Ammon's horn (tissue), 1 donor: ENCODE measurements at regions not wholly inside any gene's neighbourhood (a gene's known extent, or its start where the extent isn't known, plus 50 kb on each side); places are given as distances from the start of the nearest gene placed in this dataset.
"Not testable (repeated sequence)": the region's sequence is repeated elsewhere in the genome, so short reads cannot be mapped to it uniquely, and the experiment has no call there.

Experiments
- DNase-seq: peaks from one replicate; pipeline ENCODE4 v3.0.0-alpha.2; 2016; ENCODE audit warnings: low spot score

DNA sequence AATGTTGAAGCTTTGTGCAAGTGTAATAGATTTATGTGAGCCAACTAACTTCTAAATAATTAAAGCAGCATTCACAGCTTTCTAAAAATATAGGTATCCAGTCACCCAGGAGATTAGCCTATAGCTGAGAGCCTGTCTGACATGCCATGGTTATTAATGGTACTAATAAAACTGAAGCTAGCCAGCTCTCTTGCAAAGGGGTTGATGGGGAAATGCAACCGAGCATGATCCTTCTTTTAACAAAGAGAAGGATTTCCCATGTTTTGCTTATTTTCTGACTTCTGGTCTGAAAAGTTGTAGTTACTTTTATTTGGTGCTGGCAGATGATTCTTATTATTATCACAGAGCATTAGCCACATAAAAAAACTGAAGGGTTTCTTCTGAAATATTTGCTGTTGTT lies 488.7 kb upstream of the CYLC2 start:
- DNase-seq: no peak

DNA sequence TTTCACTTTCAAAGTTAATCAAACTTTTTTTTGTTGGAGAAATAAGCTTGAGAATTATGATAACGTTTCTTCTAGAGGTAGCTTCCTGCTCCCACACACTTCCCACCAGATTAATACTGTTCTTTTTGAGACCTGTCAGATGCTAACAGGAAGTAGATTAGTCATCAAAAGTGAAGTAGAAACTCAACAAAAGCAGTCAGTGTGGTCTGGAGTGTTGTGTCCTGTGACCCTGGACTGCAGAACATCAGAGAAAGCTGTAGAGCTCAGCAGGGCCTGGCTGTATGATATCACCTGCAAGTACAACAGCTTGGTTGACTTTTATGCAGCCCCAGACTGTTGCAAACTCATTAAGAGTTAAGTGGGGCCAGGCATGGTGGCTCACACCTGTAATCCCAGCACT lies 495.7 kb upstream of the CYLC2 start:
- DNase-seq: no peak

DNA sequence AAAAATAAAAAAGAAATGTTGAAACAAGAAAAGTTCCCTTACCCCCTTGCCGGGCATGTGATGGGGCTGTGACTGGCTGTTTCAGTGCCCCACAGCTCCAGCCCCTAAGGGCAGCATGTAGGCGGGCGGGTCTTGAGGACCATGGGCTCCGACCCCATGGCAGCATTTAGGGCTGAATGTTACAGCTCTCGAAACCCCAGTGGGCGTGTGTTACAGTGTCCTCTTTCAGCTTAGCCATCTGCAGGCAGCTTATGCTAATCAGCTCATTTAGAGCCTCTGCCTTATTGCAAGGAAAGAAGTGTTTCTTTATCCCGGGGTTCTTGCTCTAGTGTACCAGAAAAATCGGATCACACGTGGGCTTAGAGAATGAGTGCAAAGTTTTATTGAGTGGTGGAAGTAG lies 497.4 kb upstream of the CYLC2 start:
- DNase-seq: no peak

DNA sequence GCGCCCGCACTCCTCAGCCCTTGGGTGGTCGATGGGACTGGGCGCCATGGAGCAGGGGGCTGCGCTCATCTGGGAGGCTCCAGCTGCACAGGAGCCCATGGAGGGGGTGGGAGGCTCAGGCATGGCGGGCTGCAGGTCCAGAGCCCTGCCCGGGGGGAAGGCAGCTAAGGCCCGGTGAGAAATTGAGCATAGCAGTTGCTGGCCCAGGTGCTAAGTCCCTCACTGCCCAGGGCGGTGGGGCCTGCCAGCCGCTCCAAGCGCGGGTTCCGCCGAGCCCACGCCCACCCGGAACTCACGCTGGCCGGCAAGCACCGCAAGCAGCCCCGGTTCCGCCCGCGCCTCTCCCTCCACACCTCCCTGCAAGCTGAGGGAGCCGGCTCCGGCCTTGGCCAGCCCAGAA lies 508.2 kb upstream of the CYLC2 start:
- DNase-seq: not testable (repeated sequence)

DNA sequence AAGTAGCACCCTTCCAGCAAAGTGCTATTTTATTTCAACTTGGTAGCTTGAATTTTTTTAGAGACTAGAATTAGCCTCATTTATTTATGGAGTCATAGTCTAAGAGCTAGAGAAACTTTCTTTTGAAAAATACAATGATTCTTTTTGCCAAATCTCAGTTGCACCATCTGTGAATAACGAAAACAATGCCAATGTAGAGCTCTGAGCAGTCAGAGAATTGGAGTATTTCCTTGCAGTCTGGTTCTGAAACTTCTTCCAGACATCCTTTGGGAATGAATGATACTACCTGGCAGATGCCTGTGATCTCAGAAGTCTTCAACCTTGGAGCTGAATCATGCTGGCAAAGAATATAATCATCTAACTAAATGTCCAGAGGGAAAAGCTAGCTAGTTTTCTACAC lies 511.5 kb upstream of the CYLC2 start:
- no peak for DNase-seq

DNA sequence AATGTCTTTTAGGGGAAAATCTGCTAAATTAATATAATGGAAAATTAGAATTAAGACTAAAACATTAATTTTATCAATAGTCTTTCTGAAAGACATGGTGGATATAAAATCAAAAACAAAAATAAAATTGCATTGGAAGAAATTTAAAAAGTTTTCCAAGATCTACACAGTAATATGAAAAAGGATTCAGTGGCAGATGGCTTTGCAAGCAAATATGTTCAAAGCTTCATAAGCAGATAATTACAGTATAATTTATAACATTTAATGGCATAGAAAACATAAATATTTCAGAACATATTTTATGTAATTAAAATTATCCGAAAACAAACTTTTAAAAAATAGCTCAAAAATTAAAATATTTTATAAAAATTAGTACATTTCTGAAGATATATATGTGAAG lies 512.4 kb upstream of the CYLC2 start:
- DNase-seq: no peak

DNA sequence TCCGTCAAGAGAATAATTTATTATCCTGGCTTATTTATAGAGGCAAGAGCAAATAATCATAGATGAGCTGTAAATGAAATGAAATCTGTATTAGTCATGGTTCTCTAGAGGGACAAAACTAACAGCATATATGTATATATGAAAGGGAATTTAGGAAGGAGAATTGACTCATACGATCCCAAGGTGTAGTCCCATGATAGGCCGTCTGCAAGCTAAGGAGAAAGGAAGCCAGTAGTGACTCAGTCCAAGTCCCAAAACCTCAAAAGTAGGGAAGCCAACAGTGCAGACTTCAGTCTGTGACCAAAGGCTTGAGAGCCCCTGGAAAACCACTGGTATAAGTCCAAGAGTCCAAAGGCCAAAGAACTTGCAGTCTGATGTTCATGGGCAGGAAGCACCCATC lies 515.9 kb upstream of the CYLC2 start:
- no peak for DNase-seq

DNA sequence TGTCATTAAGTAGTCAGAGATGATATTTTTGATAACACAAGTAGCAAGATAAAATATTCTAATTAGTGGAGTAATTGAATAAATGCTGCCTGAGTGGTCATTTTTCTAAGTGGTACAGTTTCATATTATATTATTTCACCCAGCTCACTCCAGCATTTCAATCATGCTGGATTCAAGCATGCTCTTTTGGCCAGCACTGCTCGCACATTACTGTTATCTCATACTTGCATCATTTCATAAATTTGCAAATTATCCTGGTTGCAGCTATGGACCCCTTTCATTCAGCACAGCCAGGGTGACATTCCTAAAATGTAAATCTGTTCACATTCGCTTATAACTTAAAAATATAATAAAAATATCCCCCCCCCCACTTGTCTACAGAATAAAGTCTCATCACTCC lies 520.8 kb upstream of the CYLC2 start:
- no peak for DNase-seq

DNA sequence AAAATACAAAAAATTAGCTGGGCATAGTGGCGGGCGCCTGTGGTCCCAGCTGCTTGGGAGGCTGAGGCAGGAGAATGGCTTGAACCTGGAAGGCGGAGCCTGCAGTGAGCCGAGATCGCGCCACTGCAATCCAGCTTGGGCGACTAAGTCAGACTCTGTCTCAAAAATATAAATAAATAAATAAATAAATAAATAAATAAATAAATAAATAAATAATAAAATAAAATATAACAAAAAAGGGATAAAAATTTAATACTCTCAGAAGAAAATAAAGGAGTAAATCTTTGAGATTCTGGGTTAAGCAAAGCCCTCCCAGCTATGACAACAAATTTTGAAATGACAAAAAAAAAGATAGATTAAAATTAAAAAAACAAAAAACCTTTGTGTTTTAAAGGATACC lies 525.7 kb upstream of the CYLC2 start:
- DNase-seq: not testable (repeated sequence)

DNA sequence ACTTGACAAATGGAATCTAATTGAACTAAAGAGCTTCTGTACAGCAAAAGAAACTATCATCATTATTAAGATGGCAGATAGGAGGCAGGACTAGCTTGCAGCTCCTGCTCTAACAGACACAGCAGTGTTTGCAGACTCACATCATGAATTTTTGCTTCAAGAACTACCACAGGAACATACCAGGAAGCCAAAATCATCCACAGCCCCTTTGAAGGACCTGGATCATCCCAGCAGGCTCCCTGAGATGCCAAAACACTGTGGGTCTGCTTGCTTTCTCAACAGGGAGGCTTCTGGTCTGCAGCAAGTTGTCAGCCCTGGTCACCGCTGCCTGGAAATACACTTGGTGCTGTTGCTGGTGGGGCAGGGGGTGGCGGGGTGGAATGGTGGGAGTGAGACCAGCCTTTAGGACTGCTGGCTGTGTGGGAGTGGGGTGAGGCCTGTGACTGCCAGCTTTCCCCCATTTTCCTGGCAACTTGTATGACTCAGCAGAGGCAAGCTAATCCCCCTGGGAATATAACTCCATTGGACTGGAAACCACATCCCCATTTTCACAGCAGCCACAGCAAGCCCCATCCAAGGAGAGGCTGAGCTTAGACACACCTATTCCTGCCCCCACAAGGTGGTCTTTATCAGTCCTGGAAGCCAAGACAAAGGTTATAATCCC lies 533.8 kb upstream of the CYLC2 start:
- DNase-seq: no peak

DNA sequence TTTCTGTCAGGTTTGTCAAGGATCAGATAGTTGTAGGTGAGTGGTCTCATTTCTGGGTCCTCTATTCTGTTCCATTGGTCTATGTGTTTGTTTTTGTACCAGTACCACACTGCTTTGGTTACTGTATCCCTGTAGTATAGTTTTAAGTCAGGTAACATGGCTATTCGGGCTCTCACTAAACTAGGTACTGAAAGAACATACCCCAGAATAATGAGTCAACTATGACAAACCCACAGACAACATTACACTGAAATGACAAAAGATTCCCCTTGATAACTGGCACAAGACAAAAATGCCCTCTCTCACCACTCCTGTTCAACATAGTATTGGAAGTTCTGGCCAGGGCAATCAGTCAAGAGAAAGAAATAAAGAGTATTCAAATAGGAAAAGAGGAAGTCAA lies 535.3 kb upstream of the CYLC2 start:
- DNase-seq: no peak

DNA sequence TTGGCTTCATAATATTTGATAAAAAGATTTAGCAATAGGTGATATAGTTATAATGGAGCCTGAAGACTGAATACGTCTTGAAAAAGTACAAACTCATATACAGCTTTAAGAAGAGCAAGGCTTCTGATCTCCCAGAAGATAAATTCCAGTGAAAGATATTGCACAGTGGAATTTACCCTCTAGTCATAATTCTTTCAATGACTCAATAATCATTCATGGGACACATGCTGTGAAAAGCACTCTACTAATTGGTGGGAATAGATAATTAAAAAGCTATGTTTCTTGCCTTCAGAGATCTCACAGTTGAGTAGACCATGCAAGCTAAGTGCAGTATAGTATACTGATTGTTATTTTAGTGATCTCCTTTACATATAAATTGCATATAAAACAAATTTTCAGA lies 538.6 kb upstream of the CYLC2 start:
- no peak for DNase-seq

DNA sequence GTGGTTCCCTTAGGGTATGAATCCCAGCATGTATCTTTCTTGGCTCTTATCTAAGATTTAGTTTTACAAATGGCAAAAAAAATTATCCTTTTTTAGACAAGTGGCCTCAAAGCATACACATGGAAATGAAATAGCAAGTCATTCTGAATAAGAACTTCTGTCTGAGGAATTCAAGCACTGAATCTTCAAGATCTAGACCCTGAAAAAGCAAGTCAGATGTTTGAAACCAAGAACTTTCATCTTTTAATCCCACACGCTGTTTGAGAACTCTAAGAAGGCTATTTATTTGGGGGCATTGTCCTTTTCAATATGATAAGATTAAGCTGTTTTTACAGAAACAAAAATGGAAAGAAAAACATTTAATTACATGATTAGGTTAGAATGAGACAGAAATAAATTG lies 549.2 kb upstream of the CYLC2 start:
- no peak for DNase-seq

DNA sequence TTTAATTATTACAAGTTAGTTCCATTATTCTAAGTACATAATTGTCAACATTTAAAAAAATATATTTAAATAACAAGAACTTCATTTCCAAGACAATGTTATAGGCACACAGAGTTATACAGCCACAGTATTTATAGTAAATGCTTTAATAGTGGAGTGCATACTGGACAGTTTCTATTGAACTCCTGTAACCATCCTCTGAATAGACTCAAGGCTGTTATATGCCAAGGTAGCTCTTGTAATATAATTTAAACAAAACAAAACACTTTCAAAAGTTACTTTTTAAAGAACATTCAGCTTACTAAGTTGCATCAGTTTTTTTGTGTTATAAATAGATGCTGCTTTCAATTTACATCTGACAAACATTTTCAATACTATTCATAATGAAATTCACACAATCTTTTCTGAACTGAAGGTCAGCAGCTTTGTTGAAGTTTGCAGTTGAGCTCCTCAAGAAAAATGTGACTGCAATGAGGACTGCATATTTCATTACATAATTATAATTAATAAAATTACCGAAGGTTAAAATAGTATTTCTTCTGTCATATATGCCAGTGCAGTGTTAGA lies 549.9 kb upstream of the CYLC2 start:
- DNase-seq: no peak

DNA sequence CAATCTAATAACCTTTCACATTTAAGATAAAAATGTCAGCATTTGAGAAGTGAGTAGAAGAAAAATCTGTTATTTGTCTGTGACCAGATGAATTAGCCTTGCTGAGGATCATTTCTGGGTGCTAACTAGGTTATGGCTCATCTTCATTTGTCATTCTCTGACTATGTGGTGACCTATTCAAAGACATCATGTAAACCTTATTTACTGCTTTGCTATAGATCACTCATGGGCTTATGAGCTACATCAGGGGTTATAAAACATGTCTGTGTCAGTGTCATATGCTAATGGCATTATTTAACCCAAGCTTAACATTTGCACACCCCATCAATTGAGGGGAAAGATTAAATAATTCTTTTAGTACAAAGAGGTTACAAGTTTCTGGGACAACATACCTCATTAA lies 555.5 kb upstream of the CYLC2 start:
- DNase-seq: no peak

DNA sequence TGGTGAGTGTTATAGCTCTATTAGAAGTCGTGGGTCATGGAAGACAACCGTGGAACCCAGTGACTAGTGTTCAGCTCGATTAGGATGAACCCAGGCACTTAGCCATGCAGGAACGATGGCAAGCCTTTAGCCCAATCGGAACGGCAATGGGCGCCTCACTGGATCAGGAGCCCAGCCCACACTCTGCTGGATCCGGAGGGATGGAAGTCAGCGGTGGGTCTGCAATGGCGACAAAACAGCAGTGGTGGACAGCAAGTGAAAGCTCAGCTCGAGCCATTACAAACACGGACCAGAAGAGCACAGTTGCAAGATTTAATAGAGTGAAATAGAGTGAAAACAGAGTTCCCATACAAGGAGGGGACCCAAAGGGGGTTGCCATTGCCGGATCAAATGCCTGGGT lies 558.5 kb upstream of the CYLC2 start:
- DNase-seq: not testable (repeated sequence)

DNA sequence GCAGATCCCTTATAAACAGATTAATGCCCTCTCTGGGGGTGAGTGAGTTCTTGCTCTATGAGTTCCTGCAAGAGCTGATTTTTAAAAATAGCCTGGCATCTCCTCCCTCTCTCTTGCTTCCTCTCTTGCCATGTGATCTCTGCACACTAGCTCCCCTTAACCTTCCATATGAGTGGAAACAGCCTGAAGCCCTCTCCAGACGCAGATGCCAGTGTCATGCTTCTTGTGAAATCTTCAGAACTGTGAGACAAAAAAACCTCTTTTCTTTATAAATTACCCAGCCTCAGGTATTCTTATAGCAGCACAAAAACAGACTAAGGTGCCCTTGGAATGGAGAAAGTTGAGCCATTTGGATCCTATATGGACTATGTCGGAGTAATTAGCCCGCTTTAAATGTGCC lies 559.7 kb upstream of the CYLC2 start:
- no peak for DNase-seq

DNA sequence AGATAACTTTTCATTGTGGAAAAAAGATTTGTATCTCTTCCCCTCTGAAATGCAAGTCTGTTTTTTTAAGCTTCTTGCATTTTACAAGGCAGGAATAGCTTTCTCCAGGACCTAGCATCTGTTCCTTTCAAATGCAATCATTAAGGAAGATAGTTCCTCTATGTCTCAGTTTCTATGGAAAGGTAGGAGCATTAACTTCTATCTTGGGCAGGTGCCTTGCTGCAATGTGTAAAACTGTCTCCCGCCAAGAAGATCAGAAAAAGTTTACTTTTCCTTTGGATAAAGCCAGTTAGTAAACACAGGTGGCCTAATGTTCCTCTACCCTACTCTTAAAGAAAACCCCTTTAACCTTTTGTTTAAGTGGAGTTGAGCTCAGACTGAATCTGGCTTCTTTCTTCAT lies 560.6 kb upstream of the CYLC2 start:
- DNase-seq: no peak

DNA sequence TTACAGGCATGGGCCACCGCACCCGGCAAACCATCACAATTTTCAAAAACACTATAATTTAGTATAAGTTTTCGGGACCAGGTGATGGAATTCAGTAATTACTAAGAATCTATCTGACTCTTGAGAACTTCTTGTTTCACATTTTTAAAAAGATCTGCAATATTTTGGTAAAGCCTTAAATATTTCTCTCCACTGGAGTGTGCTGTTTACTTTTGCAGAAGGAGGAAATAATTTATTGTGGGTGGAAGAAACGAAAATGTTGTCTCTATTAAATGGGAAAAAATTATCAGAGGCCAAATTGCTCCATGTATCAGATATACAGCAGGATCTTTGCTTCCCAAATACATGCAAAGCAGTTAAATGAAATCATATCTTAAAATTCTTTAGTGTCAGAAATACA lies 566.8 kb upstream of the CYLC2 start:
- DNase-seq: no peak

DNA sequence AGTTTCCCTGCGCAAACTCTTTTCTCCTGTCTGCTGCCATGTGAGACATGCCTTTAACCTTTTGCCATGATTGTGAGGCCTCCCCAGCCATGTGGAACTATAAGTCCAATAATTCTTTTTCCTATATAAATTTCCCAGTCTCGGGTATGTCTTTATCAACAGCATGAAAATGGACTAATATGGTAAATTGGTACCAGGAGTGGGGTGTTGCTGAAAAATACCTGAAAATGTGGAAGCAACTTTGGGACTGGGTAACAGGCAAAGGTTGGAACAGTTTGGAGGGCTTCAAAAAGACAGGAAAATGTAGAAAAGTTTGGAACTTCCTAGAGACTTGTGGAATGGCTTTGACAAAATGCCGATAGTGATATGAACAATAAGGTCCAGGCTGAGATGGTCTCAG lies 578.9 kb upstream of the CYLC2 start:
- not testable (repeated sequence) for DNase-seq

DNA sequence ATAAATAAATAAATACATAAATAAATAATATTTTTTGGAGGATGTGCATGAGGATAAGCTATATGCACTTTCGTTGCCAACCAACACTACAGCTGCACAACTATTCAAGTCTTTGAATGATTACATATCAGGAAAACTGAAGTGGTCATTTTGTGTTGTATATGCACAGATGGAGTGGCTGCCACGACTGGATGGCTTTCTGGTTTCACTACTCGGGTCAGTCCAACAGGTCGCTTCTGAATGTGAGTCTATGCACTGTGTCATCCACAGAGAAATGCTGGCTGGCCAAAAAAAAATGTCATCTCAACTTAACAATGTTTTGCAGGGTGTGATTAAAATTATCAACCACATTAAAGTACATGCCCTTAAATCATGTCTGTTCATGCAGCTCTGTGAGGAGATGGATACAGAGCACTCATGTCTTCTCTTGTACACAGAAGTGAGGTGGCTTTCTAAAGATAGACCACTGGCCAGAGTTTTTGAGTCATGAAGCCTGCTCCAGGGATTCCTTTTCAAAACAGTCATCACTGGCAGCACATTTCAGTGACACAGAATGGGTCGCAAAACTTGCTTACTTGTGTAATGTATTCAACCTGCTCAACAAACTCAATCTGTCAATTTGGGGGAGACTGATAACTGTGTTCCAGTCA lies 589.8 kb upstream of the CYLC2 start:
- DNase-seq: no peak

DNA sequence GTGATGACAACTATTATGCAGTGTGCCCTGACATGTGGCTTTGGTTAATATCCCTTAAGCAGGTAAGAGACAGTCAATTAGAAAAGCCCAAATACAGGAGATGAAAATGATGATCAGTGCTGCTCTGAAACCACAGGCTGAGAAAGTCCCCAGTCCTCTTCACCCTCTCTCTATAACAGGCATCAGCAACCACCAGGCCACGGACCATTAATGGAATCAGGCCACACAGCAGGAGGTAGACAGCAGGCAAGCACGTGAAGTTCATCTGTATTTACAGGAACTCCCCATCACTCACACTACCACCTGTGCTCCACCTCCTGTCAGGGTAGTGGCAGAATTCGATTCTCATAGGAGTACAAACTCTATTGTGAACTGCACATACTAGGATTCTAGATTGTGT lies 591.6 kb upstream of the CYLC2 start:
- DNase-seq: no peak

DNA sequence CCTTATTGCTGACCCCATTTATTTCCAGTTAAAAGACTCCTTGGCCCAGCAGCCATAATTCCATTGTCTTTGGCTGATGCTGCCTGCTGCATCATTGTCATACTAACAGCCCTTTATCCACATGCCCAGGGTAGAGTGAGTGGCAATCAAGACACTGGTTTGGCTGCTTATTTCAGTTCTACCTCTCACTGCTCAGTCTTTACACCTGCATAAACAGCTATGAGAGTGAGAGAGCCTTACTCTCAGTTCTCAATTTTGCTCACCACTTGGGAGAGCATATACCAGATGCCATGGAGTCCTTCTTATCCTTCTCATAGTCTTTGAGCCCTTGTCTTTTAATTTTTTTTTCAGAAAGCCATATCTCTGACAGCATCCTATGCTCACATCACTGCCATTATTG lies 596.9 kb upstream of the CYLC2 start:
- DNase-seq: no peak

DNA sequence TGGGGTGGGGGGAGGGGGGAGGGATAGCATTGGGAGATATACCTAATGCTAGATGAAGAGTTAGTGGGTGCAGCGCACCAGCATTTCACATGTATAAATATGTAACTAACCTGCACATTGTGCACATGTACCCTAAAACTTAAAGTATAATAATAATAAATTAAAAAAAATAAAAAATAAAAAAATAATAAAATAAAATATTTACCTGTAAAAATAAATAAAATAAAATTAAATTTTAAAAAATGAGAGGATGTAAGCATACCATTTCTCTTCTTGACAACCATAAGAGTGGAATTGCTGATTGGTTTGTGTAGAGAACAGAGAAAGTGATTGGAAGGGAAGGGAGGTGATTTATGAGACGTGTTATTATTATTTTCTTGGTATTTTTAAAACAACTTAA lies 609.5 kb upstream of the CYLC2 start:
- not testable (repeated sequence) for DNase-seq
